ENCODE measurements at regions not wholly inside any gene's neighbourhood (a gene's known extent, or its start where the extent isn't known, plus 50 kb on each side); places are given as distances from the start of the nearest gene placed in this dataset.

GRCh38 chr18:76685402-76685801, 137.0 kb upstream of the ZNF236 start:
- TF ChIP-seq CTCF (IDR thresholded peaks at IDR 0.05) (no peak), YY1 (IDR thresholded peaks at IDR 0.05; ENCODE audit: low read depth) (no peak), TCF12 (IDR thresholded peaks at IDR 0.05) (no peak), POLR2AphosphoS5 (IDR thresholded peaks at IDR 0.05; ENCODE audit: low read depth, low read length) (no peak), RCOR1 (IDR thresholded peaks at IDR 0.05; ENCODE audit: low read length) (no peak), USF2 (IDR thresholded peaks at IDR 0.05; ENCODE audit: borderline replicate concordance, low read depth, low read length) (no peak), MXI1 (IDR thresholded peaks at IDR 0.05; ENCODE audit: low read depth, low read length) (no peak), SIN3A (IDR thresholded peaks at IDR 0.05; ENCODE audit: borderline replicate concordance, low read depth, low read length) (no peak), GABPA (IDR thresholded peaks at IDR 0.05; ENCODE audit: low read depth) (no peak), RAD21 (IDR thresholded peaks at IDR 0.05; ENCODE audit: low read length) (no peak)

All from SK-N-SH (cell line).